Keratinocyte (primary cell): ENCODE measurements at regions not wholly inside any gene's neighbourhood (a gene's known extent, or its start where the extent isn't known, plus 50 kb on each side); places are given as distances from the start of the nearest gene placed in this dataset.

ENCODE experiments used
- DNase-seq: peaks from one replicate; pipeline ENCODE4 v3.0.0-alpha.2; 2011; ENCODE audit warnings: low read depth, missing footprints, low spot score
- FAIRE-seq: peaks from 2 replicates; lab custom pipeline; 2011; peaks lifted over from hg19 to GRCh38; lab: Jason Lieb, UNC
- H2AFZ ChIP-seq: 2 replicates; pipeline ENCODE4 v1.6.0; 2012; ENCODE audit warnings: low read length, control low read depth, inconsistent platforms; ENCODE audit not compliant: control insufficient read depth
- H3K27ac ChIP-seq: 2 replicates; pipeline ENCODE4 v1.5.1; 2011; ENCODE audit warnings: low read length; ENCODE audit not compliant: control insufficient read depth, insufficient read depth
- H3K27me3 ChIP-seq: 3 replicates; pipeline ENCODE4 v1.6.0; 2011; ENCODE audit warnings: low read length; ENCODE audit not compliant: control insufficient read depth, insufficient read depth; ENCODE audit errors: extremely low read depth
- H3K36me3 ChIP-seq, 2 experiments: 2 replicates in 1 of 2; 3 replicates in 1 of 2; pipeline ENCODE4 v1.5.1; 2011; ENCODE audit warnings: low read length in 2 of 2, mild to moderate bottlenecking in 1 of 2; ENCODE audit not compliant: control insufficient read depth in 2 of 2, insufficient read depth in 2 of 2; ENCODE audit errors: extremely low read depth in 1 of 2
- H3K4me1 ChIP-seq: 3 replicates; pipeline ENCODE4 v1.5.1; 2011; ENCODE audit warnings: low read length; ENCODE audit not compliant: control insufficient read depth, insufficient read depth; ENCODE audit errors: extremely low read depth
- H3K4me2 ChIP-seq: 3 replicates; pipeline ENCODE4 v1.6.0; 2011; ENCODE audit warnings: low read depth, low read length; ENCODE audit not compliant: control insufficient read depth, insufficient read depth; ENCODE audit errors: extremely low read depth
- H3K4me3 ChIP-seq, 3 experiments: fragments of 200-600 bp in 1 of 3; sonication (generic) in 1 of 3; 2 replicates in 2 of 3; 3 replicates in 1 of 3; pipeline ENCODE4 v1.5.1; 2011 to 2016; ENCODE audit warnings: low read length in 3 of 3, mild to moderate bottlenecking in 3 of 3, control low read depth in 2 of 3, inconsistent platforms in 1 of 3, low read depth in 1 of 3, mixed read lengths in 1 of 3, mixed run types in 1 of 3, moderate library complexity in 1 of 3; ENCODE audit not compliant: control insufficient read depth in 2 of 3, insufficient read depth in 2 of 3; ENCODE audit errors: extremely low read depth in 1 of 3
- H3K79me2 ChIP-seq: 2 replicates; pipeline ENCODE4 v1.6.0; 2012; ENCODE audit warnings: low read length; ENCODE audit not compliant: control insufficient read depth, insufficient read depth
- H3K9ac ChIP-seq: 3 replicates; pipeline ENCODE4 v1.6.0; 2011; ENCODE audit warnings: low read length; ENCODE audit not compliant: control insufficient read depth, insufficient read depth; ENCODE audit errors: extremely low read depth
- H3K9me1 ChIP-seq: 3 replicates; pipeline ENCODE4 v1.6.0; 2011; ENCODE audit warnings: low read length; ENCODE audit not compliant: control insufficient read depth, insufficient read depth; ENCODE audit errors: extremely low read depth
- H3K9me3 ChIP-seq: 2 replicates; pipeline ENCODE4 v1.5.1; 2012; ENCODE audit warnings: low read depth, low read length; ENCODE audit not compliant: control insufficient read depth
- H4K20me1 ChIP-seq: 3 replicates; pipeline ENCODE4 v1.6.0; 2011; ENCODE audit warnings: low read length; ENCODE audit not compliant: control insufficient read depth, insufficient read depth; ENCODE audit errors: extremely low read depth
- EZH2 ChIP-seq: IDR thresholded peaks from one replicate; pipeline ENCODE4 v1.6.1; 2012; ENCODE audit warnings: inconsistent platforms, mild to moderate bottlenecking, low read length, moderate library complexity
- dilution Hi-C: fragments of 300-500 bp; cut with MboI; formaldehyde crosslinking; loops from one replicate; pipeline ENCODE4 v1.7.0; 2020; ENCODE audit warnings: low sequenced_read_pairs; ENCODE audit not compliant: extremely low pct_ligation_motif_present
- TF ChIP-seq, protein P1 (sequence below), 3 experiments: IDR thresholded peaks in 1 of 3; conservative IDR thresholded peaks in 1 of 3; optimal IDR thresholded peaks in 1 of 3; 2 replicates in 2 of 3; 3 replicates in 1 of 3; pipeline versions ENCODE3 to v1.5.1; 2011; ENCODE audit warnings: low read length in 3 of 3, mild to moderate bottlenecking in 3 of 3, moderate library complexity in 2 of 3, control low read depth in 1 of 3, inconsistent platforms in 1 of 3; ENCODE audit not compliant: insufficient read depth in 2 of 3; ENCODE audit errors: extremely low read depth in 1 of 3

- H3K9me3 ChIP-seq, result peaks cover 2% of the 10 kb centered on the region
- H3K27ac ChIP-seq, result no peak overlapping the region
- no peaks in the 10 kb centered on the region for H3K4me1 ChIP-seq
- no peak overlapping the region for H2AFZ ChIP-seq
- H3K9me1 ChIP-seq, result no peaks in the 10 kb centered on the region
- TF ChIP-seq, protein P1, sequence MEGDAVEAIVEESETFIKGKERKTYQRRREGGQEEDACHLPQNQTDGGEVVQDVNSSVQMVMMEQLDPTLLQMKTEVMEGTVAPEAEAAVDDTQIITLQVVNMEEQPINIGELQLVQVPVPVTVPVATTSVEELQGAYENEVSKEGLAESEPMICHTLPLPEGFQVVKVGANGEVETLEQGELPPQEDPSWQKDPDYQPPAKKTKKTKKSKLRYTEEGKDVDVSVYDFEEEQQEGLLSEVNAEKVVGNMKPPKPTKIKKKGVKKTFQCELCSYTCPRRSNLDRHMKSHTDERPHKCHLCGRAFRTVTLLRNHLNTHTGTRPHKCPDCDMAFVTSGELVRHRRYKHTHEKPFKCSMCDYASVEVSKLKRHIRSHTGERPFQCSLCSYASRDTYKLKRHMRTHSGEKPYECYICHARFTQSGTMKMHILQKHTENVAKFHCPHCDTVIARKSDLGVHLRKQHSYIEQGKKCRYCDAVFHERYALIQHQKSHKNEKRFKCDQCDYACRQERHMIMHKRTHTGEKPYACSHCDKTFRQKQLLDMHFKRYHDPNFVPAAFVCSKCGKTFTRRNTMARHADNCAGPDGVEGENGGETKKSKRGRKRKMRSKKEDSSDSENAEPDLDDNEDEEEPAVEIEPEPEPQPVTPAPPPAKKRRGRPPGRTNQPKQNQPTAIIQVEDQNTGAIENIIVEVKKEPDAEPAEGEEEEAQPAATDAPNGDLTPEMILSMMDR (optimal IDR thresholded peaks at IDR 0.05 in 1 of 3, IDR thresholded peaks at IDR 0.05 in 1 of 3, conservative IDR thresholded peaks at IDR 0.05 in 1 of 3; ENCODE audit: extremely low read depth in 1 of 3, insufficient read depth in 2 of 3, low read length in 3 of 3), result no peak
- TF ChIP-seq EZH2, result no peak
- DNase-seq, result no peak
- no peak overlapping the region for H3K4me2 ChIP-seq
- no peaks in the 10 kb centered on the region for H3K79me2 ChIP-seq
- no peak overlapping the region for H3K4me3 ChIP-seq
- no peak overlapping the region for H3K9ac ChIP-seq
- H4K20me1 ChIP-seq, result no peaks in the 10 kb centered on the region
- no peak for FAIRE-seq
- H3K27me3 ChIP-seq, result no peaks in the 10 kb centered on the region
- dilution Hi-C loops, result no loop called here
- no peaks in the 10 kb centered on the region for H3K36me3 ChIP-seq
These were observed 1459.6 kb upstream of the TMEM132C start for GRCh38 chr12:126807312-126807865.

GRCh38 chr12:126811391-126811790 lies 1455.6 kb upstream of the TMEM132C start:
- no peaks in the 10 kb centered on the region for H3K79me2 ChIP-seq
- no peak overlapping the region for H3K27ac ChIP-seq
- H2AFZ ChIP-seq, result no peak overlapping the region
- no peak for FAIRE-seq
- H4K20me1 ChIP-seq, result no peaks in the 10 kb centered on the region
- no peaks in the 10 kb centered on the region for H3K27me3 ChIP-seq
- H3K4me2 ChIP-seq, result no peak overlapping the region
- dilution Hi-C loops, result no loop called here
- peaks cover 6% of the 10 kb centered on the region for H3K9me3 ChIP-seq
- no peaks in the 10 kb centered on the region for H3K9me1 ChIP-seq
- no peaks in the 10 kb centered on the region for H3K36me3 ChIP-seq
- H3K4me3 ChIP-seq, result no peak overlapping the region
- TF ChIP-seq, protein P1 (optimal IDR thresholded peaks at IDR 0.05 in 1 of 3, IDR thresholded peaks at IDR 0.05 in 1 of 3, conservative IDR thresholded peaks at IDR 0.05 in 1 of 3; ENCODE audit: extremely low read depth in 1 of 3, insufficient read depth in 2 of 3, low read length in 3 of 3), result no peak
- TF ChIP-seq EZH2, result no peak
- no peak for DNase-seq
- no peak overlapping the region for H3K9ac ChIP-seq
- H3K4me1 ChIP-seq, result no peaks in the 10 kb centered on the region
